ENCODE measurements at regions not wholly inside any gene's neighbourhood (a gene's known extent, or its start where the extent isn't known, plus 50 kb on each side); places are given as distances from the start of the nearest gene placed in this dataset.

DNA sequence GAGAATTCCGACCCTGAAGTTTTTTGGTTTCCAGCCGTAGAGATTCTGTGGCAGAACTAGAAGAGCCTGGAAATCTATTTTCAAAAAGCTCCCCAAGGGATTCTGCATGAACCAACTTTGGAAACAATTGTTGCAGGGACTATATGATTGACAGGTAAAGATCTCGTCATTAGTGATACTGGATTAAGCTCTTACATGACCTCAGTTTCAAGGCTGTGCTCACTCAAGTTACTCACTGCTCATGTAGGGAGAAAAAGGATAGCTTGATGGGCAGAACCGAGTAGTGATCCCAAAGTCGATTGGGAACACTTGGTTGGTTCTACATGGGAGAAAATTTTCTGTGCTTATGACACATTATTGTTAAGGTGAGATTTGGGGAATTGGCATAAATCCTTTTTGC lies 142.3 kb upstream of the RASGRP1 start:
- no peak overlapping the region for H3K27ac Mint-ChIP-seq
- no peaks in the 10 kb centered on the region for H3K27me3 Mint-ChIP-seq
- no peaks in the 10 kb centered on the region for H3K4me1 Mint-ChIP-seq
- H3K36me3 Mint-ChIP-seq (ENCODE audit: low read depth) = no peaks in the 10 kb centered on the region
- H3K4me3 Mint-ChIP-seq = no peak overlapping the region
- H3K9me3 Mint-ChIP-seq = no peaks in the 10 kb centered on the region
- no peak for ATAC-seq (replicated peaks)

GRCh38 chr15:38707802-38708671 lies 143.4 kb upstream of the RASGRP1 start:
- Mint-ChIP-seq H3K27ac (no peak overlapping the region), H3K4me3 (no peak overlapping the region), H3K9me3 (no peaks in the 10 kb centered on the region), H3K27me3 (no peaks in the 10 kb centered on the region), H3K4me1 (no peaks in the 10 kb centered on the region), H3K36me3 (ENCODE audit: low read depth) (no peaks in the 10 kb centered on the region)
- ATAC-seq (replicated peaks) = peak; percentile 81

DNA sequence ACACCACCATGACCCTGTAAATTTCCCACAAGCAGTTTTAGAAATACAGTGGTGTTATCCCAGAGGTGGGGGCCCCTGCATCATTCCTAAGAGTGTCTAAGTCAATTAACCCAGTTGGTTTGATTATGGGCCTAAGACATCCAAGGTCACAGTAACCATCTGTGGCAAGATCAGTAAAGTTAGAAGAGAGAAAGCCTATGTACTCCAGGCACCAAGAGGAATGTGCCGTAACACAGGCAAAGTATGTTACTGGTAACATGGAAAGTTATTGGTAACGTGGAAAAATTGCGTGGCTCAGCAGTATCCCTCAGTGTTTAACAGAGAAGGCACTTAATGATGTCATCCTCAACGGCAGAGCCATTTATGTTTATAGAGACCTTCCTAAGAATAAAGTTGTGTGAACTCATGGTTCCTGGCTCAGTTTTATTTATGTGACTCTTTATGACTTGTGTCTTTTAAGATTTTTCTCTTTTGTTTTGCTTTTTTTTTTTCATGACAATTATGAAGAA lies 144.1 kb upstream of the RASGRP1 start:
- no peak for ATAC-seq (replicated peaks)
- Mint-ChIP-seq H3K9me3 (no peaks in the 10 kb centered on the region), H3K4me3 (no peak overlapping the region), H3K27ac (no peak overlapping the region), H3K36me3 (ENCODE audit: low read depth) (no peaks in the 10 kb centered on the region), H3K27me3 (no peaks in the 10 kb centered on the region), H3K4me1 (no peaks in the 10 kb centered on the region)

GRCh38 chr15:38709196-38709595 lies 144.6 kb upstream of the RASGRP1 start:
- Mint-ChIP-seq H3K9me3 (no peaks in the 10 kb centered on the region), H3K36me3 (ENCODE audit: low read depth) (no peaks in the 10 kb centered on the region), H3K27me3 (peaks cover under 1% of the 10 kb centered on the region), H3K4me1 (no peaks in the 10 kb centered on the region), H3K27ac (no peak overlapping the region), H3K4me3 (no peak overlapping the region)
- no peak for ATAC-seq (replicated peaks)

GRCh38 chr15:38714309-38715072 lies 149.9 kb upstream of the RASGRP1 start:
- no peak for ATAC-seq (replicated peaks)
- Mint-ChIP-seq H3K4me1 (no peaks in the 10 kb centered on the region), H3K36me3 (ENCODE audit: low read depth) (no peaks in the 10 kb centered on the region), H3K27ac (no peak overlapping the region), H3K27me3 (peaks cover 3% of the 10 kb centered on the region), H3K9me3 (no peaks in the 10 kb centered on the region), H3K4me3 (no peak overlapping the region)

DNA sequence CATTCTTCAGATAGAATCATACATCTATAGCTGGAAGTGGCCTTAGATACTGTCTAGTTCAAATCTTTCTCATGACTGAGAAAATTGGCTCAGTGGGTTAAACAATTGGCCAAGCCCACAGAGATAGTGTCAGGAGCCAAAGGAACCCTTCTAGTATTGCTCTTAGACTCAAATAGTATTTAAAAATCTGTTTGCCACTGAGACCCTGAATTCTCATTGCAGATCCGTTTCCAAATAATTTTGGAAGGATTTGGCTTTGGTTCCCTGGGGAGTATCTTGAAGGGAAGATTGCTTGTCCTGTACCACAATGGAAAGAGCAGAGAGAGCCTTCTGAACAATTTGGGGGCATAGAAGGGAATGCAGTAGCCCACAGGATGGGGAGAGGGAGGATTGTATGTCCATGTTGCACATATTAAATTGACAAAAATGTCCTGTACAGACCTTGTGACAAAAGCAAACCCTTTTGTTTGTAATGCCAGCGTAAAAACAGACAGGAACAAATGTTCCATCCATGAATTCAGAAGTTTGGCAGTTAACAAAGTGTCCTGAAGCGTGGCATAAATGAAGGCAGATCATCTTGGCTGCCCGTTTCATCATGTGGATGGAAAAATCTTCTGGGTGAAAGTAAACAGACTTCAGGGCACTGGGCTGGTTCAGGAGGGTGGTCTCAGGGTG lies 156.4 kb upstream of the RASGRP1 start:
- no peaks in the 10 kb centered on the region for H3K27me3 Mint-ChIP-seq
- H3K36me3 Mint-ChIP-seq (ENCODE audit: low read depth) = no peaks in the 10 kb centered on the region
- H3K4me3 Mint-ChIP-seq = no peak overlapping the region
- H3K27ac Mint-ChIP-seq = no peak overlapping the region
- no peak for ATAC-seq (replicated peaks)
- no peaks in the 10 kb centered on the region for H3K9me3 Mint-ChIP-seq
- no peaks in the 10 kb centered on the region for H3K4me1 Mint-ChIP-seq

- ATAC-seq (replicated peaks) = no peak
- Mint-ChIP-seq H3K4me3 (no peak overlapping the region), H3K4me1 (no peaks in the 10 kb centered on the region), H3K27me3 (no peaks in the 10 kb centered on the region), H3K27ac (no peak overlapping the region), H3K9me3 (no peaks in the 10 kb centered on the region), H3K36me3 (ENCODE audit: low read depth) (no peaks in the 10 kb centered on the region)
Measured at GRCh38 chr15:38721568-38721945, 156.9 kb upstream of the RASGRP1 start.

DNA sequence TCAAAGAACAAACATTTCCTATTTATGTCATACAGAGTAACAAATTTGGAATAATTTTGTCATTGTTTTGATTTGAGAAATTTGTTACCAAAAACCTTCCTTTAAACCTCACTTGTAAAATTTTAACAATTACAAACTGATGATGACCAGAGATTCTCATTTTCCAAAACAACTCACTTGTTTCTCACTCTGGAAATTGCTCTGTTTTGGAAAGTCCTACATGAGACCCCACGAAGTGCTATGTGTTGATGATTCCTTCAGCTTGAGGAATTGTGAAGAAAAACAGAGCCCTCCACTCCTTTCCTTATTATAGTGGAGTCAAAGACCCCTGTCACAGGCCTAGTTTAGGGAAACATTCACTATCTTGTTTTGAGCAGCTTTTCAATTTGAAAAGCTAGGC lies 157.6 kb upstream of the RASGRP1 start:
- Mint-ChIP-seq H3K27ac (no peak overlapping the region), H3K4me1 (no peaks in the 10 kb centered on the region), H3K36me3 (ENCODE audit: low read depth) (no peaks in the 10 kb centered on the region), H3K4me3 (no peak overlapping the region), H3K9me3 (no peaks in the 10 kb centered on the region), H3K27me3 (no peaks in the 10 kb centered on the region)
- no peak for ATAC-seq (replicated peaks)

DNA sequence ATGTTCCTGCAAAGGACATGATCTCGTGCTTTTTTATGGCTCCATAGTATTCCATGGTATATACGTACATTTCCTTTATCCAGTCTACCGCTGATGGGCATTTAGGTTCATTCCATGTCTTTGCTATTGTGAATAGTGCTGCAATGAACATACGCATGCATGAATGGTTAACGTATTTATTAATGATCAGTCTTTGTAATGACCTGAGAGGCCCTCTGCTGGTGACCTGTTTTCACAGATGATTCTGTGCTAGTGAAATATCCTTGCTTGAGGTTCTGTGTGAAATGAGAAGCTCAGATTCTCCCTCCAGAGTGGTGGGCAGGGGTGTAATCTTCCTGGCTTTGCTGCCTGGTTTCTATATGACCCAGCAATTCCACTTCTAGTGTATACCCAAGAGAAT lies 160.2 kb upstream of the RASGRP1 start:
- Mint-ChIP-seq H3K4me1 (no peaks in the 10 kb centered on the region), H3K4me3 (no peak overlapping the region), H3K27me3 (no peaks in the 10 kb centered on the region), H3K36me3 (ENCODE audit: low read depth) (no peaks in the 10 kb centered on the region), H3K27ac (no peak overlapping the region), H3K9me3 (no peaks in the 10 kb centered on the region)
- ATAC-seq (replicated peaks) = no peak

DNA sequence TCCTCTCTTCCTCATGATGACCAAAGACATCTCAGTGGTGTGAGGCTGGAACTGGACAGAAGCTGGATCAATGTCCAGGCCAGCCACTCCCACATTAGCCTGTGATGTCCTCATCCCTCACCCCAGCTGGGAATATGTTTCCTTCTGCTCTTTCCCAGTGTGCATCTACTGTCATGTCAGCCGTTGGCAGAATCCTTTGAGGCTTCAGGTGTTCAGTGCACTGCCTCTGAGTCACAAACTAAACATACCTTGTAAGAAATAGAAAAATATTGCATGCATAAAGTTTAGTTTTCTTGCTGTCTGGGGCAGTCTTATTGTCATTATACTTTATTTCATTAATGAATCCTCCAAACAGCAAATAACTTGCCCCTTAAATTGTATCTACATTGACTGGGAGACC lies 161.6 kb upstream of the RASGRP1 start:
- Mint-ChIP-seq H3K4me3 (no peak overlapping the region), H3K4me1 (no peaks in the 10 kb centered on the region), H3K27ac (no peak overlapping the region), H3K27me3 (no peaks in the 10 kb centered on the region), H3K9me3 (no peaks in the 10 kb centered on the region), H3K36me3 (ENCODE audit: low read depth) (no peaks in the 10 kb centered on the region)
- no peak for ATAC-seq (replicated peaks)

GRCh38 chr15:38733331-38733730 lies 168.7 kb upstream of the RASGRP1 start:
- no peak overlapping the region for H3K4me3 Mint-ChIP-seq
- H3K4me1 Mint-ChIP-seq = peaks cover 4% of the 10 kb centered on the region
- no peaks in the 10 kb centered on the region for H3K27me3 Mint-ChIP-seq
- no peaks in the 10 kb centered on the region for H3K36me3 Mint-ChIP-seq (ENCODE audit: low read depth)
- no peaks in the 10 kb centered on the region for H3K9me3 Mint-ChIP-seq
- no peak overlapping the region for H3K27ac Mint-ChIP-seq
- no peak for ATAC-seq (replicated peaks)

DNA sequence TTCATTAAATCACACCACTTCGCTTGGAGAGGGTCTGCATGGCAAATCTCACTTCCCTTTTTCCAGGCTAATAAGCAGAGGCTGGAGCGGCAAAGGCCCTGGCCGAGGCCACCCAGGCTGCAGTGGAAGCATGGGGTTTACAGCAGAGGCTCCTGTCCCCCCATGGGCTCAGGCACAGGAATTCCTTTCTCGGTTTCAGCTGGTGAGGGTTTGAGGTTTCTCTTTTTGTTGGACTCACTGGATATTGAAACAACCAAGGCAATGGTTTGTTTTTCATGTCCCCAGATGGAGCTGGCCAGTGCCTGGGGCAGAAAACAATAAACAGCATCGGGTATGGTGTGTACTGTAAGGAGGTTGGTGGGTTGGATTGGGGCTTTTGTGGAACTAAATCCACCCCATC lies 175.6 kb upstream of the RASGRP1 start:
- H3K27ac Mint-ChIP-seq = no peak overlapping the region
- no peak for ATAC-seq (replicated peaks)
- no peaks in the 10 kb centered on the region for H3K4me1 Mint-ChIP-seq
- H3K27me3 Mint-ChIP-seq = no peaks in the 10 kb centered on the region
- no peak overlapping the region for H3K4me3 Mint-ChIP-seq
- H3K36me3 Mint-ChIP-seq (ENCODE audit: low read depth) = no peaks in the 10 kb centered on the region
- no peaks in the 10 kb centered on the region for H3K9me3 Mint-ChIP-seq

DNA sequence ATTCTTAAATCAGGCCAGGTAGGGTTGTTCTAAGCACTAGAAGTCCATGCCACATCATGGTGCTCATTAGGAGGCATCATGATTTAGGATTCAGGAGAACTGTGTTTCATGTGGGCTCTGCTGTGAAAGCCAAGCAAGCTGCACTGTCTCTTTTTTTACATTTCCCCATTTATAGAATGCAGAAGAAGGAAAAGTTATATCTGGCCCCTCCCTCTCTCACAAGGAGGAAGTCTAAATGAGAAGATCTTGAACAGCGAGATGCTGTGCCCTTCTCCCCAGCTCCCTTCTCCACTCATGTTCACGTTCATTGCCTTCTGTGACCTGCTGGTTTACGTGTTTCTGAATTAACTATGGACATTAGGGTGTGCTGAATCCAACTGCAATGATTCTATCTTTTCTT lies 178.5 kb upstream of the RASGRP1 start:
- no peak for ATAC-seq (replicated peaks)
- no peaks in the 10 kb centered on the region for H3K36me3 Mint-ChIP-seq (ENCODE audit: low read depth)
- no peak overlapping the region for H3K4me3 Mint-ChIP-seq
- H3K4me1 Mint-ChIP-seq = no peaks in the 10 kb centered on the region
- H3K9me3 Mint-ChIP-seq = no peaks in the 10 kb centered on the region
- H3K27me3 Mint-ChIP-seq = no peaks in the 10 kb centered on the region
- no peak overlapping the region for H3K27ac Mint-ChIP-seq

DNA sequence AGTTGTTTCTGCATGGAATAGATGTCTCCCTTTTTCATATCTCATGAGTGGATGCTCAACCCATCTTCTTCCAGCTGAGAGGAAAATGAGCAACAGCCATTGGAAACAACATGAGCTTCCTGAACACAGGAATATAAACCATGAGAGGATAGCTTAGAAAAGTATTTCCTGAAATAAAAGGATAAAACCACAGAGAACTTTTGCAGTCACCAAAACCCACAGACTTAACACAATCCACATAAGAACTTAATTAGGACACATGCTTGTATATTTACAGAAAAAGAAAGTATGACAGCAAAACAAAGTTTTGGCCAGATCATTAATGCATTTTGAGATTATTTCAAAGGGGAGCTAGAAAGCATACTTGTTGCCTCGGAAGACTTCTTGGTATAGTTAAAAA lies 180.5 kb upstream of the RASGRP1 start:
- Mint-ChIP-seq H3K27ac (no peak overlapping the region), H3K36me3 (ENCODE audit: low read depth) (no peaks in the 10 kb centered on the region), H3K4me3 (no peak overlapping the region), H3K27me3 (no peaks in the 10 kb centered on the region), H3K4me1 (no peaks in the 10 kb centered on the region), H3K9me3 (no peaks in the 10 kb centered on the region)
- ATAC-seq (replicated peaks) = no peak

DNA sequence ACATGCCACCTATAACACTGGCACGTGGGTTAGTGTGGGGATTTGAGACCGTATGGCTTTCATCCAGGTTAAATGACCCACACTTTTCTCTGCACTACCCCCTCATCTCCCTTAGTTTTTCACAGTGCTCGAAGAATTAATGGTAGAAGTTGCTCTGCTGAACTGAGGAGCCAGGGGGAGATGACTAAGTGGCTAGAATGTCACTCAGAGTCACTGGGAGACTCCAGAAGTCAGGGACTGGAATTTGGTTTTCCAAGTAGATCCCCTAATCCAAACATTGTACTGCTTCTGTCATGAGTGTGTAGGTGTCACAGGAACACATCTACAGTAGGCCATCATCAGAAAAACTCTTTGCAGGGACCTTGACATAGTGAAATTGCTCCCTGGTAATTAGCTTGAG lies 181.0 kb upstream of the RASGRP1 start:
- no peaks in the 10 kb centered on the region for H3K36me3 Mint-ChIP-seq (ENCODE audit: low read depth)
- no peak overlapping the region for H3K27ac Mint-ChIP-seq
- no peaks in the 10 kb centered on the region for H3K4me1 Mint-ChIP-seq
- H3K4me3 Mint-ChIP-seq = no peak overlapping the region
- no peaks in the 10 kb centered on the region for H3K27me3 Mint-ChIP-seq
- no peaks in the 10 kb centered on the region for H3K9me3 Mint-ChIP-seq
- ATAC-seq (replicated peaks) = no peak
